GM23338 (cell line): ENCODE measurements at regions not wholly inside any gene's neighbourhood (a gene's known extent, or its start where the extent isn't known, plus 50 kb on each side); places are given as distances from the start of the nearest gene placed in this dataset.

Source experiments
- ATAC-seq: fragments of 200-7000 bp; cut with Tn5 transposase; 3 replicates; pipeline ENCODE4 v1.9.1; 2020
- DNase-seq: peaks from one replicate; pipeline ENCODE4 v3.0.0-alpha.2; 2015; ENCODE audit warnings: low spot score
- H2AFZ ChIP-seq: fragments of 200-600 bp; sonication (generic); 2 replicates; pipeline ENCODE4 v1.8.0; 2016; ENCODE audit warnings: antibody characterized with exemption, mild to moderate bottlenecking, moderate library complexity
- H3F3A ChIP-seq: fragments of 200-600 bp; sonication (generic); replicated peaks from 2 replicates; pipeline ENCODE4 v1.8.0; 2017; ENCODE audit warnings: antibody characterized with exemption, mixed run types, low read depth
- H3K27ac ChIP-seq: fragments of 200-600 bp; sonication (generic); 2 replicates; pipeline ENCODE4 v1.6.1; 2016; ENCODE audit warnings: low read depth
- H3K27me3 ChIP-seq: fragments of 200-600 bp; sonication (generic); 2 replicates; pipeline ENCODE4 v1.8.0; 2016; ENCODE audit warnings: mild to moderate bottlenecking, mixed run types, moderate library complexity; ENCODE audit not compliant: insufficient read depth
- H3K36me3 ChIP-seq: fragments of 200-600 bp; sonication (generic); 2 replicates; pipeline ENCODE4 v1.8.0; 2016; ENCODE audit warnings: mild to moderate bottlenecking; ENCODE audit not compliant: insufficient read depth
- H3K4me1 ChIP-seq: fragments of 200-600 bp; sonication (generic); 2 replicates; pipeline ENCODE4 v1.8.0; 2016; ENCODE audit warnings: mild to moderate bottlenecking, moderate library complexity; ENCODE audit not compliant: insufficient read depth
- H3K4me2 ChIP-seq: fragments of 200-600 bp; sonication (generic); 2 replicates; pipeline ENCODE4 v1.7.1; 2017; ENCODE audit warnings: mixed run types
- H3K4me3 ChIP-seq: fragments of 200-600 bp; sonication (generic); 2 replicates; pipeline ENCODE4 v1.6.1; 2016; ENCODE audit warnings: mixed run types
- H3K79me2 ChIP-seq: fragments of 200-600 bp; sonication (generic); replicated peaks from 2 replicates; pipeline ENCODE4 v1.8.0; 2017; ENCODE audit warnings: mild to moderate bottlenecking; ENCODE audit not compliant: insufficient read depth
- H3K9me2 ChIP-seq: fragments of 200-600 bp; sonication (generic); 2 replicates; pipeline ENCODE4 v1.8.0; 2017; ENCODE audit not compliant: insufficient read depth
- H4K20me1 ChIP-seq: fragments of 200-600 bp; sonication (generic); replicated peaks from 2 replicates; pipeline ENCODE4 v1.8.0; 2017; ENCODE audit warnings: mild to moderate bottlenecking; ENCODE audit not compliant: insufficient read depth
- H3K27ac Mint-ChIP-seq: 2 replicates; pipeline ENCODE4 v1.8.0; 2020; ENCODE audit warnings: inconsistent platforms, mild to moderate bottlenecking, moderate library complexity, mixed read lengths
- H3K27me3 Mint-ChIP-seq: 3 replicates; pipeline ENCODE4 v1.8.0; 2022; ENCODE audit warnings: low read depth, mild to moderate bottlenecking, moderate library complexity, mixed read lengths, inconsistent platforms; ENCODE audit not compliant: insufficient read depth, poor library complexity
- H3K36me3 Mint-ChIP-seq: 3 replicates; pipeline ENCODE4 v1.8.0; 2021; ENCODE audit warnings: low read depth, mild to moderate bottlenecking, inconsistent platforms, moderate library complexity, mixed read lengths
- H3K4me1 Mint-ChIP-seq: 3 replicates; pipeline ENCODE4 v1.8.0; 2020; ENCODE audit warnings: mild to moderate bottlenecking, inconsistent platforms, mixed read lengths
- H3K4me3 Mint-ChIP-seq: 3 replicates; pipeline ENCODE4 v1.8.0; 2021; ENCODE audit warnings: moderate library complexity, mild to moderate bottlenecking, inconsistent platforms, mixed read lengths
- H3K9me3 Mint-ChIP-seq: 3 replicates; pipeline ENCODE4 v1.8.0; 2020; ENCODE audit warnings: moderate library complexity, mild to moderate bottlenecking, inconsistent platforms, mixed read lengths
- CREB1 ChIP-seq: fragments of 250-450 bp; sonication (Bioruptor Pico); IDR thresholded peaks from 2 replicates; pipeline ENCODE4 v1.5.0; 2020; ENCODE audit warnings: low read depth, mild to moderate bottlenecking, moderate library complexity
- EZH2 ChIP-seq: fragments of 200-600 bp; sonication (generic); IDR thresholded peaks from one replicate; pipeline ENCODE4 v1.8.0; 2017; ENCODE audit warnings: antibody characterized with exemption, mild to moderate bottlenecking, low read depth; ENCODE audit not compliant: unreplicated experiment
- EZH2phosphoT487 ChIP-seq: fragments of 200-600 bp; sonication (generic); IDR thresholded peaks from one replicate; pipeline ENCODE4 v1.8.1; 2018; ENCODE audit warnings: antibody characterized with exemption; ENCODE audit not compliant: unreplicated experiment
- JUNB ChIP-seq: IDR thresholded peaks from one replicate; pipeline ENCODE4 v1.6.1; 2016; ENCODE audit warnings: antibody characterized with exemption; ENCODE audit not compliant: unreplicated experiment
- NANOG ChIP-seq: IDR thresholded peaks from 2 replicates; pipeline ENCODE4 v1.6.1; 2016; ENCODE audit warnings: antibody characterized with exemption, borderline replicate concordance
- POLR2AphosphoS5 ChIP-seq: IDR thresholded peaks from 2 replicates; pipeline ENCODE4 v1.6.1; 2016; ENCODE audit warnings: antibody characterized with exemption, low read depth
- ZNF114 ChIP-seq: fragments of 250-450 bp; sonication (Bioruptor Pico); IDR thresholded peaks from 2 replicates; pipeline ENCODE4 v1.5.0; 2020; ENCODE audit warnings: mild to moderate bottlenecking, moderate library complexity
- ZNF331 ChIP-seq: fragments of 250-450 bp; sonication (Bioruptor Pico); IDR thresholded peaks from 2 replicates; pipeline ENCODE4 v1.5.0; 2020; ENCODE audit warnings: low read depth, mild to moderate bottlenecking, moderate library complexity
- TF ChIP-seq, protein P1 (sequence below), 2 experiments: fragments of 200-600 bp in 1 of 2; sonication (generic) in 1 of 2; conservative IDR thresholded peaks; 2 replicates each; pipeline versions ENCODE4 v1.5.1 to v1.6.1; 2016 to 2017; ENCODE audit warnings: antibody characterized with exemption in 2 of 2, low read depth in 2 of 2, mild to moderate bottlenecking in 2 of 2, moderate library complexity in 1 of 2
- TF ChIP-seq, protein P2 (sequence below): IDR thresholded peaks from one replicate; pipeline ENCODE4 v1.6.1; 2018; ENCODE audit warnings: antibody characterized with exemption; ENCODE audit not compliant: unreplicated experiment

GRCh38 chr3:99108508-99108907, 207.0 kb upstream of the DCBLD2 start (continued):
- TF ChIP-seq, protein P1, sequence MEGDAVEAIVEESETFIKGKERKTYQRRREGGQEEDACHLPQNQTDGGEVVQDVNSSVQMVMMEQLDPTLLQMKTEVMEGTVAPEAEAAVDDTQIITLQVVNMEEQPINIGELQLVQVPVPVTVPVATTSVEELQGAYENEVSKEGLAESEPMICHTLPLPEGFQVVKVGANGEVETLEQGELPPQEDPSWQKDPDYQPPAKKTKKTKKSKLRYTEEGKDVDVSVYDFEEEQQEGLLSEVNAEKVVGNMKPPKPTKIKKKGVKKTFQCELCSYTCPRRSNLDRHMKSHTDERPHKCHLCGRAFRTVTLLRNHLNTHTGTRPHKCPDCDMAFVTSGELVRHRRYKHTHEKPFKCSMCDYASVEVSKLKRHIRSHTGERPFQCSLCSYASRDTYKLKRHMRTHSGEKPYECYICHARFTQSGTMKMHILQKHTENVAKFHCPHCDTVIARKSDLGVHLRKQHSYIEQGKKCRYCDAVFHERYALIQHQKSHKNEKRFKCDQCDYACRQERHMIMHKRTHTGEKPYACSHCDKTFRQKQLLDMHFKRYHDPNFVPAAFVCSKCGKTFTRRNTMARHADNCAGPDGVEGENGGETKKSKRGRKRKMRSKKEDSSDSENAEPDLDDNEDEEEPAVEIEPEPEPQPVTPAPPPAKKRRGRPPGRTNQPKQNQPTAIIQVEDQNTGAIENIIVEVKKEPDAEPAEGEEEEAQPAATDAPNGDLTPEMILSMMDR (conservative IDR thresholded peaks at IDR 0.05; ENCODE audit: low read depth in 2 of 2): no peak
- no peak for TF ChIP-seq JUNB

DNA sequence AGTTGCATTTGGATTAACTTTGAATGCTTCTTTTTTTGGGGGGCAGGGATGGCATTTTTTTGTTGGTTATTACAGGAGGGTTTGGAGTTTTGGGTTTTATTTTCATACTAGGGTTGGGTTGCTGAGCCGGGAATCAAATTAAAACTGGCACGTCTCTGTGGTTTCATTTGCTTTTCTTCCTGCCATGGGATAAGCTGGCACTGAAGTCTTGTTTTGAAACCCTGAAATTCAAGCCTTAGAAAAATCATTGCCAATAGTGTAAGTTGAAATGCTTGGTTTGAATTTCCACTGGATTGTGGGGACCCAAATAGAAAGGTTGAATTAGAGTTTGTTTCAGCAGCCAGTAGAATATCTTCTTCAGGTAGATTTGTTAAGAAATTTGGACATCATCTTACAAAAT, 193.1 kb upstream of the DCBLD2 start:
- Mint-ChIP-seq H3K4me1 (peaks cover 3% of the 10 kb centered on the region; the same call in 1 of the 3 replicates), H3K27ac (no peak overlapping the region), H3K36me3 (no peaks in the 10 kb centered on the region), H3K9me3 (peaks cover 8% of the 10 kb centered on the region; the same call in 1 of the 3 replicates), H3K4me3 (no peak overlapping the region), H3K27me3 (peaks cover 3% of the 10 kb centered on the region)
- DNase-seq: no peak
- TF ChIP-seq ZNF114 (no peak), EZH2 (no peak)
- Histone ChIP-seq H4K20me1 (no peaks in the 10 kb centered on the region), H3K79me2 (no peaks in the 10 kb centered on the region), H3F3A (no peaks in the 10 kb centered on the region), H3K9me2 (0 out of 2 replicates have a peak, but pooled peaks cover 8% of the 10 kb centered on the region), H3K4me1 (no peaks in the 10 kb centered on the region), H2AFZ (peak overlapping the region; percentile 30; the same call in 1 of the 2 replicates), H3K4me3 (no peak overlapping the region), H3K27me3 (no peaks in the 10 kb centered on the region), H3K36me3 (no peaks in the 10 kb centered on the region), H3K4me2 (no peak overlapping the region), H3K27ac (no peak overlapping the region)
- no peak for ATAC-seq

DNA sequence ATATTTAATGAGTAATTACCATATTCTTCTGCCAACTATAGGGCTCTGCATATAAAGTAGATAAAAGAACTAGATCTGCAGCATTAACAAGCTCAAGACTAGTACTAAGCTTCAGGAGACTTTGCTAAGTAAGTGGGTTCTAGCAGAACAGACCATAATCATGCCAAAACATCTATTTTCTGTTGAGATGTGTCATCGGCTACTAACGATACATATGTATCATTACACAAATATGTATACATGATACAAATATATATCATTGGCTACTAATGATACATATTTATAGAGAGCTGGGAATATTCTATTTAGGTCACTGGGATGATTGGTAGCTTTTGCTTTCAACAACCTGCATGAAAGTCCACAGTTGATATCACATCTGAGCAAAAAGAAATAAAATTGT, 185.8 kb upstream of the DCBLD2 start:
- Histone ChIP-seq H3K4me1 (0 out of 2 replicates have a peak, but pooled peaks cover 4% of the 10 kb centered on the region), H3K79me2 (no peaks in the 10 kb centered on the region), H3K4me3 (no peak overlapping the region), H3K36me3 (no peaks in the 10 kb centered on the region), H3K4me2 (no peak overlapping the region), H3K9me2 (no peaks in the 10 kb centered on the region), H4K20me1 (no peaks in the 10 kb centered on the region), H3K27me3 (no peaks in the 10 kb centered on the region), H3F3A (no peaks in the 10 kb centered on the region), H3K27ac (no peak overlapping the region), H2AFZ (no peak overlapping the region)
- Mint-ChIP-seq H3K27me3 (no peaks in the 10 kb centered on the region), H3K9me3 (no peaks in the 10 kb centered on the region), H3K4me3 (no peak overlapping the region), H3K4me1 (peaks cover 13% of the 10 kb centered on the region), H3K36me3 (no peaks in the 10 kb centered on the region), H3K27ac (no peak overlapping the region)
- no peak for ATAC-seq
- no peak for DNase-seq
- TF ChIP-seq EZH2phosphoT487: no peak
- no peak for TF ChIP-seq POLR2AphosphoS5
- TF ChIP-seq, protein P2, sequence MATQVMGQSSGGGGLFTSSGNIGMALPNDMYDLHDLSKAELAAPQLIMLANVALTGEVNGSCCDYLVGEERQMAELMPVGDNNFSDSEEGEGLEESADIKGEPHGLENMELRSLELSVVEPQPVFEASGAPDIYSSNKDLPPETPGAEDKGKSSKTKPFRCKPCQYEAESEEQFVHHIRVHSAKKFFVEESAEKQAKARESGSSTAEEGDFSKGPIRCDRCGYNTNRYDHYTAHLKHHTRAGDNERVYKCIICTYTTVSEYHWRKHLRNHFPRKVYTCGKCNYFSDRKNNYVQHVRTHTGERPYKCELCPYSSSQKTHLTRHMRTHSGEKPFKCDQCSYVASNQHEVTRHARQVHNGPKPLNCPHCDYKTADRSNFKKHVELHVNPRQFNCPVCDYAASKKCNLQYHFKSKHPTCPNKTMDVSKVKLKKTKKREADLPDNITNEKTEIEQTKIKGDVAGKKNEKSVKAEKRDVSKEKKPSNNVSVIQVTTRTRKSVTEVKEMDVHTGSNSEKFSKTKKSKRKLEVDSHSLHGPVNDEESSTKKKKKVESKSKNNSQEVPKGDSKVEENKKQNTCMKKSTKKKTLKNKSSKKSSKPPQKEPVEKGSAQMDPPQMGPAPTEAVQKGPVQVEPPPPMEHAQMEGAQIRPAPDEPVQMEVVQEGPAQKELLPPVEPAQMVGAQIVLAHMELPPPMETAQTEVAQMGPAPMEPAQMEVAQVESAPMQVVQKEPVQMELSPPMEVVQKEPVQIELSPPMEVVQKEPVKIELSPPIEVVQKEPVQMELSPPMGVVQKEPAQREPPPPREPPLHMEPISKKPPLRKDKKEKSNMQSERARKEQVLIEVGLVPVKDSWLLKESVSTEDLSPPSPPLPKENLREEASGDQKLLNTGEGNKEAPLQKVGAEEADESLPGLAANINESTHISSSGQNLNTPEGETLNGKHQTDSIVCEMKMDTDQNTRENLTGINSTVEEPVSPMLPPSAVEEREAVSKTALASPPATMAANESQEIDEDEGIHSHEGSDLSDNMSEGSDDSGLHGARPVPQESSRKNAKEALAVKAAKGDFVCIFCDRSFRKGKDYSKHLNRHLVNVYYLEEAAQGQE: no peak
- TF ChIP-seq NANOG: no peak
- TF ChIP-seq, protein P1 (conservative IDR thresholded peaks at IDR 0.05; ENCODE audit: low read depth in 2 of 2): no peak
- TF ChIP-seq JUNB: no peak
- TF ChIP-seq ZNF331 (CRISPR knock-in tag): no peak
- no peak for TF ChIP-seq ZNF114
- no peak for TF ChIP-seq CREB1 (CRISPR knock-in tag)
